ENCODE measurements at regions not wholly inside any gene's neighbourhood (a gene's known extent, or its start where the extent isn't known, plus 50 kb on each side); places are given as distances from the start of the nearest gene placed in this dataset.

GRCh38 chr7:68246189-68246633 is 1249.6 kb downstream of the TYW1 start (continued):
- TF ChIP-seq YY1 (IDR thresholded peaks at IDR 0.05; ENCODE audit: low read depth, low read length), result 0 out of 2 replicates have a peak, but pooled peaks have one; percentile 5
- no peak for TF ChIP-seq JUN (IDR thresholded peaks at IDR 0.05; ENCODE audit: low read depth, low read length)
- peak; percentile 33; the same call in 1 of the 2 replicates for TF ChIP-seq RBBP5 (IDR thresholded peaks at IDR 0.05; ENCODE audit: borderline replicate concordance, low read depth, low read length)
- peak; percentile 8 to 17; a peak in 2 of 4 replicates for TF ChIP-seq RAD21 (IDR thresholded peaks at IDR 0.05 in 1 of 2, conservative IDR thresholded peaks at IDR 0.05 in 1 of 2; ENCODE audit: low read depth in 2 of 2, low read length in 2 of 2)
- TF ChIP-seq BRCA1 (IDR thresholded peaks at IDR 0.05; ENCODE audit: low read depth, low read length), result no peak
- peak; percentile 54; the same call in 1 of the 2 replicates for TF ChIP-seq MAFK (IDR thresholded peaks at IDR 0.05; ENCODE audit: low read depth, low read length)
- peak; percentile 63; the same call in 1 of the 2 replicates for TF ChIP-seq SP1 (IDR thresholded peaks at IDR 0.05; ENCODE audit: low read depth, low read length)
- peak; percentile 81 for TF ChIP-seq TEAD4 (IDR thresholded peaks at IDR 0.05; ENCODE audit: low read depth, low read length)
- TF ChIP-seq E2F6 (IDR thresholded peaks at IDR 0.05), result peak; percentile 80
- TF ChIP-seq BACH1 (IDR thresholded peaks at IDR 0.05; ENCODE audit: low read length), result peak; percentile 68
- peak; percentile 65 for TF ChIP-seq ASH2L (IDR thresholded peaks at IDR 0.05; ENCODE audit: low read length)

Data from H1 (cell line).